GM20000 (cell line): ENCODE measurements at regions not wholly inside any gene's neighbourhood (a gene's known extent, or its start where the extent isn't known, plus 50 kb on each side); places are given as distances from the start of the nearest gene placed in this dataset.

Experiments used
- DNase-seq: peaks from one replicate; pipeline ENCODE4 v3.0.0; 2012; ENCODE audit warnings: low spot score
- CTCF ChIP-seq: IDR thresholded peaks from 2 replicates; pipeline ENCODE4 v1.5.1; 2012; ENCODE audit warnings: mild to moderate bottlenecking, control low read depth; ENCODE audit errors: extremely low read depth, missing control alignments

GRCh38 chr11:95506777-95507176, 275.8 kb upstream of the SESN3 start:
- no peak for TF ChIP-seq CTCF
- no peak for DNase-seq

GRCh38 chr11:95505927-95506426, 275.0 kb upstream of the SESN3 start:
- DNase-seq, result no peak

GRCh38 chr11:95503047-95503446, 272.0 kb upstream of the SESN3 start:
- no peak for TF ChIP-seq CTCF
- DNase-seq, result no peak

More at GRCh38 chr11:95505927-95506426, 275.0 kb upstream of the SESN3 start:
- no peak for TF ChIP-seq CTCF

- TF ChIP-seq CTCF, result no peak
- no peak for DNase-seq
These were observed 271.5 kb upstream of the SESN3 start for GRCh38 chr11:95502522-95502921.

GRCh38 chr11:95501761-95502266, 270.8 kb upstream of the SESN3 start:
- no peak for TF ChIP-seq CTCF
- DNase-seq, result no peak

- DNase-seq, result no peak
- TF ChIP-seq CTCF, result no peak
These were observed 269.5 kb upstream of the SESN3 start for GRCh38 chr11:95500466-95500865.

GRCh38 chr11:95499516-95500135, 268.6 kb upstream of the SESN3 start:
- TF ChIP-seq CTCF, result no peak
- no peak for DNase-seq
